K562 (cell line): ENCODE measurements at regions not wholly inside any gene's neighbourhood (a gene's known extent, or its start where the extent isn't known, plus 50 kb on each side); places are given as distances from the start of the nearest gene placed in this dataset.

ENCODE experiments used
- ATAC-seq: fragments of 200-7000 bp; cut with Tn5 transposase; 3 replicates; pipeline ENCODE4 v1.9.1; 2020; ENCODE audit warnings: moderate library complexity
- BruUV-seq: library from RNA; stranded (reverse); fragments of 400-500 nt; replicated peaks from 2 replicates; lab custom pipeline; 2021; lab: Mats Ljungman, UMichigan
- CTCF ChIA-PET: fragments of 300-600 bp; formaldehyde crosslinking; extraction: SDS; loops from one replicate; lab custom pipeline; 2021; ENCODE audit warnings: low intra/inter-chr PET ratio; lab: Yijun Ruan, JAX
- POLR2A ChIA-PET: fragments of 300-600, 350-650 bp; sonication (Branson Sonifier 250); formaldehyde crosslinking; extraction: SDS; loops from one replicate; lab custom pipeline; 2021; ENCODE audit warnings: antibody characterized with exemption, inconsistent platforms; lab: Yijun Ruan, JAX
- DNase-seq, 4 experiments: peaks; one replicate each; pipeline versions ENCODE4 v3.0.0 to v3.0.0-alpha.2; 2011 to 2018; ENCODE audit warnings: low spot score in 3 of 4, mixed read lengths in 3 of 4; ENCODE audit errors: extremely low read depth in 1 of 4
- FAIRE-seq: peaks from 2 replicates; lab custom pipeline; 2011; peaks lifted over from hg19 to GRCh38; lab: Jason Lieb, UNC
- H2AFZ ChIP-seq: 2 replicates; pipeline ENCODE4 v1.6.0; 2011; ENCODE audit warnings: low read depth, low read length, control low read depth, inconsistent platforms
- H3K27ac ChIP-seq: fragments of 200-600 bp; 3 replicates; pipeline ENCODE4 v1.8.0; 2011; ENCODE audit warnings: low read depth, mild to moderate bottlenecking, control low read depth, inconsistent platforms, low read length, moderate library complexity, mixed read lengths; ENCODE audit errors: extremely low read depth
- H3K27me3 ChIP-seq, 2 experiments: fragments of 300-600 bp in 1 of 2; 2 replicates in 1 of 2; 3 replicates in 1 of 2; pipeline versions ENCODE4 v1.6.0 to v1.8.0; 2011; ENCODE audit warnings: inconsistent platforms in 2 of 2, low read length in 2 of 2, mild to moderate bottlenecking in 1 of 2, mixed read lengths in 1 of 2, moderate library complexity in 1 of 2; ENCODE audit not compliant: control insufficient read depth in 2 of 2, insufficient read depth in 2 of 2
- H3K36me3 ChIP-seq: fragments of 300-600 bp; 3 replicates; pipeline ENCODE4 v1.8.0; 2011; ENCODE audit warnings: mild to moderate bottlenecking, low read length, inconsistent platforms; ENCODE audit not compliant: control insufficient read depth, insufficient read depth
- H3K4me1 ChIP-seq, 2 experiments: fragments of 200-600 bp in 1 of 2; replicated peaks in 1 of 2; 2 replicates in 1 of 2; 3 replicates in 1 of 2; pipeline versions ENCODE4 v1.5.1 to v1.8.0; 2011; ENCODE audit warnings: inconsistent platforms in 2 of 2, low read length in 2 of 2, mild to moderate bottlenecking in 1 of 2, mixed read lengths in 1 of 2, moderate library complexity in 1 of 2; ENCODE audit not compliant: control insufficient read depth in 2 of 2, insufficient read depth in 2 of 2
- H3K4me2 ChIP-seq: 2 replicates; pipeline ENCODE4 v1.6.1; 2011; ENCODE audit warnings: low read length, control low read depth, inconsistent platforms, mixed read lengths; ENCODE audit not compliant: insufficient read depth
- H3K4me3 ChIP-seq: fragments of 200-600 bp; sonication (generic), shearing (Covaris generic); 2 replicates; pipeline ENCODE4 v1.5.1; 2016; ENCODE audit warnings: control low read depth, inconsistent platforms
- H3K79me2 ChIP-seq: fragments of 200-600 bp; 3 replicates; pipeline ENCODE4 v1.8.0; 2011; ENCODE audit warnings: low read length, inconsistent platforms; ENCODE audit not compliant: control insufficient read depth, insufficient read depth
- H3K9ac ChIP-seq, 2 experiments: 2 replicates each; pipeline versions ENCODE4 v1.6.0 to v1.6.1; 2011; ENCODE audit warnings: low read depth in 2 of 2, low read length in 2 of 2, control low read depth in 1 of 2, inconsistent platforms in 1 of 2, mild to moderate bottlenecking in 1 of 2, mixed read lengths in 1 of 2; ENCODE audit not compliant: insufficient read depth in 1 of 2
- H3K9me1 ChIP-seq: one replicate; pipeline ENCODE4 v1.6.0; 2011; ENCODE audit warnings: inconsistent platforms, mild to moderate bottlenecking, low read length, moderate library complexity; ENCODE audit not compliant: control insufficient read depth, insufficient read depth
- H3K9me3 ChIP-seq: replicated peaks from 2 replicates; pipeline ENCODE4 v1.5.1; 2011; ENCODE audit warnings: low read depth, low read length, inconsistent platforms; ENCODE audit not compliant: control insufficient read depth, insufficient read depth
- H4K20me1 ChIP-seq: replicated peaks from 2 replicates; pipeline ENCODE4 v1.6.1; 2011; ENCODE audit warnings: low read length, inconsistent platforms, mixed read lengths; ENCODE audit not compliant: control insufficient read depth, insufficient read depth
- EZH2 ChIP-seq: IDR thresholded peaks from 2 replicates; pipeline ENCODE4 v1.6.1; 2012; ENCODE audit warnings: low read depth, mild to moderate bottlenecking, inconsistent platforms, low read length, borderline replicate concordance
- HOXB6 ChIP-seq: fragments of 250-450 bp; sonication (Bioruptor Pico); IDR thresholded peaks from 2 replicates; pipeline ENCODE4 v1.5.1; 2022; ENCODE audit warnings: mild to moderate bottlenecking, borderline replicate concordance
- PHB ChIP-seq: fragments of 250-450 bp; sonication (Bioruptor Pico); IDR thresholded peaks from 2 replicates; pipeline ENCODE4 v1.5.0; 2021
- RFX1 ChIP-seq: fragments of 450-650 bp; IDR thresholded peaks from 2 replicates; pipeline ENCODE4 v1.6.1; 2016; ENCODE audit warnings: mild to moderate bottlenecking, moderate library complexity
- RHOXF2B ChIP-seq: fragments of 250-450 bp; sonication (Bioruptor Pico); conservative IDR thresholded peaks from 2 replicates; pipeline ENCODE4 v1.5.1; 2021
- TAL1 ChIP-seq: fragments of 450-650 bp; IDR thresholded peaks from 2 replicates; pipeline ENCODE4 v1.6.1; 2016; ENCODE audit warnings: mild to moderate bottlenecking
- ZNF444 ChIP-seq: fragments of 250-450 bp; sonication (Bioruptor Pico); IDR thresholded peaks from 2 replicates; pipeline ENCODE4 v1.4.0; 2020; ENCODE audit warnings: mild to moderate bottlenecking, moderate library complexity
- ZNF830 ChIP-seq: fragments of 250-450 bp; sonication (Bioruptor Pico); IDR thresholded peaks from 2 replicates; pipeline ENCODE4 v1.5.0; 2021; ENCODE audit warnings: mild to moderate bottlenecking
- WGBS: fragments of 100-300 bp; shearing (Covaris generic); methylation state at CpG from one replicate; pipeline ENCODE4 v1.1.6; 2016; ENCODE audit warnings: low coverage, mixed read lengths; ENCODE audit not compliant: insufficient coverage; ENCODE audit errors: missing lambda C conversion rate; 5-methylcytosine and 5-hydroxymethylcytosine counted together
- in situ Hi-C: fragments of 300-500 bp; cut with MboI; formaldehyde crosslinking; loops from 4 replicates; pipeline ENCODE4 v1.15.0; 2018; ENCODE audit warnings: inconsistent platforms, mixed read lengths
- intact Hi-C: fragments of 100-400 bp; cut with micrococcal nuclease; formaldehyde crosslinking; loops from 2 replicates; pipeline ENCODE4 v1.14.2; 2022
- TF ChIP-seq, protein P1 (sequence below): fragments of 250-450 bp; sonication (Bioruptor Pico); IDR thresholded peaks from 2 replicates; pipeline ENCODE4 v1.5.1; 2021; ENCODE audit warnings: mild to moderate bottlenecking

DNA sequence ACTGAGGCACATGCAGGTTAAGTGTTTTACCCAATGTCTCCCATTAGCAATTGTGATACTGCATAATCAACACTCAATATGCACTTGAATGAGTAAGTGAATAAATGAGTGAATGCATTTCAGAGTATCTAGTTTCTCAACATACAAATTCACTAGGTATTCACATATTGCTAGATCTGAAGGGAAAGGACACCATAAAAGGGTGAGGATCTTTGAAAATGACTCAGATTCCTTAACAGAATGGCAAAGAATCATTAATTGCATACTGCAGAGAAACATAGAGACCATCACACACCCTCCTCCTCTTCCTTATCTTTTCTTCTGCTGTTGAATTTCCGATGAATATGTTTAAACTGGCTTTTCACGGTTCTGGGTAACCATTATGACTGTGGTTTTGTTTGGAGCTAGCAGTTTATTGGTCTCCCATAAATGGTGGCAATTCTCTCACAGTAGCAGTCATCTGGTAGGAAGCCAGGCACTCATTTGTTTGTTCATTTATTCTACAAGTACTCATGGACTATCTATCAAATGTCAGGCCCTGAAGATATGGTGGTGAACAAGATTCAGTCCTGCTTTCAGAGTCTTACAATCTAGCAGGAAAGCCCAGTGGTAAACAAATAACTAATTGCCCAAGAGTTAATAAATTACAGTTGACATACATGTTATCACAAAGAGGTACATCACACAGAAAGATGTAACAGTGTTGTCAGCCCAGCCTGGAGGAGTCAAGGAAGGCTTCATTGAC is 70.2 kb downstream of the LLPH start:
- H3K4me3 ChIP-seq = no peak overlapping the region
- no peak overlapping the region for H3K4me2 ChIP-seq
- TF ChIP-seq ZNF830 (no peak), PHB (CRISPR knock-in tag) (no peak), TAL1 (no peak), HOXB6 (CRISPR knock-in tag) (no peak), ZNF444 (CRISPR knock-in tag) (no peak), RFX1 (no peak), RHOXF2B (CRISPR knock-in tag) (no peak), EZH2 (no peak)
- TF ChIP-seq, protein P1, sequence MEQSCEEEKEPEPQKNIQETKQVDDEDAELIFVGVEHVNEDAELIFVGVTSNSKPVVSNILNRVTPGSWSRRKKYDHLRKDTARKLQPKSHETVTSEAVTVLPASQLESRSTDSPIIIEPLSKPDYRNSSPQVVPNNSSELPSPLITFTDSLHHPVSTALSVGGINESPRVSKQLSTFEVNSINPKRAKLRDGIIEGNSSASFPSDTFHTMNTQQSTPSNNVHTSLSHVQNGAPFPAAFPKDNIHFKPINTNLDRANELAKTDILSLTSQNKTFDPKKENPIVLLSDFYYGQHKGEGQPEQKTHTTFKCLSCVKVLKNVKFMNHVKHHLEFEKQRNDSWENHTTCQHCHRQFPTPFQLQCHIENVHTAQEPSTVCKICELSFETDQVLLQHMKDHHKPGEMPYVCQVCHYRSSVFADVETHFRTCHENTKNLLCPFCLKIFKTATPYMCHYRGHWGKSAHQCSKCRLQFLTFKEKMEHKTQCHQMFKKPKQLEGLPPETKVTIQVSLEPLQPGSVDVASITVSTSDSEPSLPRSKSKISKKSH (CRISPR knock-in tag) = no peak
- TF ChIP-seq, all 486 proteins: peak for 0
- ChIA-PET CTCF (no interaction called here), POLR2A (no interaction called here)
- Histone ChIP-seq H3K27me3 (peaks cover 0 to 4% of the 10 kb centered on the region in 2 experiments; a peak in 2 of 5 replicates), H3K9me3 (no peaks in the 10 kb centered on the region), H3K36me3 (no peaks in the 10 kb centered on the region), H3K9ac (no peak overlapping the region), H3K27ac (no peak overlapping the region), H3K79me2 (no peaks in the 10 kb centered on the region), H2AFZ (no peak overlapping the region), H3K4me1 (no peaks in the 10 kb centered on the region), H4K20me1 (no peaks in the 10 kb centered on the region), H3K9me1 (no peaks in the 10 kb centered on the region)
- intact Hi-C loops = no loop called here
- ATAC-seq (no peak), DNase-seq (no peak), FAIRE-seq (no peak)
- in situ Hi-C loops = no loop called here
- WGBS = 0% methylated on average over 2 of the region's 2 CpGs
- no TSS peak for BruUV-seq
